CD4-positive, alpha-beta T cell (primary cell): ENCODE measurements at regions not wholly inside any gene's neighbourhood (a gene's known extent, or its start where the extent isn't known, plus 50 kb on each side); places are given as distances from the start of the nearest gene placed in this dataset.

Experiments
- ATAC-seq: fragments of 200-7000 bp; cut with Tn5 transposase; one replicate; pipeline ENCODE4 v1.10.0; 2022; ENCODE audit warnings: mild to moderate bottlenecking; ENCODE audit not compliant: poor library complexity
- CTCF ChIA-PET: fragments of 350-600 bp; sonication (Branson Sonifier 250); formaldehyde crosslinking; loops from one replicate; lab custom pipeline; 2021; ENCODE audit warnings: antibody characterized with exemption, inconsistent platforms; lab: Charles Lee
- POLR2A ChIA-PET: fragments of 350-600 bp; sonication (Branson Sonifier 250); formaldehyde crosslinking; loops from one replicate; lab custom pipeline; 2021; ENCODE audit warnings: antibody characterized with exemption, inconsistent platforms; lab: Charles Lee
- DNase-seq, 14 experiments: peaks; one replicate each; pipeline ENCODE4 v3.0.0-alpha.2; 2013 to 2020; ENCODE audit warnings: mixed read lengths in 2 of 14
- H3K27ac ChIP-seq, 2 donors: one replicate each; pipeline versions ENCODE4 v1.5.1 to v1.7.0; 2013; ENCODE audit warnings: low read length in 2 of 2, low read depth in 1 of 2, mild to moderate bottlenecking in 1 of 2
- H3K27me3 ChIP-seq, 2 experiments: 1 replicate in 1 of 2; 2 replicates in 1 of 2; pipeline versions ENCODE4 v1.6.1 to v1.7.0; 2013; ENCODE audit warnings: low read length in 2 of 2, control low read depth in 1 of 2, mild to moderate bottlenecking in 1 of 2, moderate library complexity in 1 of 2; ENCODE audit not compliant: insufficient read depth in 2 of 2, control insufficient read depth in 1 of 2
- H3K36me3 ChIP-seq: one replicate; pipeline ENCODE4 v1.6.1; 2013; ENCODE audit warnings: low read length, control low read depth; ENCODE audit not compliant: insufficient read depth
- H3K4me1 ChIP-seq: one replicate; pipeline ENCODE4 v1.6.1; 2013; ENCODE audit warnings: low read length, control low read depth; ENCODE audit not compliant: insufficient read depth
- H3K4me3 ChIP-seq: one replicate; pipeline ENCODE4 v1.5.1; 2013; ENCODE audit warnings: mild to moderate bottlenecking, low read length, moderate library complexity
- H3K9me3 ChIP-seq, 2 experiments: 1 replicate in 1 of 2; 2 replicates in 1 of 2; pipeline versions ENCODE4 v1.6.1 to v1.7.0; 2013; ENCODE audit warnings: low read length in 2 of 2, mild to moderate bottlenecking in 2 of 2, control low read depth in 1 of 2, moderate library complexity in 1 of 2; ENCODE audit not compliant: control insufficient read depth in 1 of 2, insufficient read depth in 1 of 2
- H3K27ac Mint-ChIP-seq: one replicate; pipeline ENCODE4 v1.8.0; 2020; ENCODE audit warnings: mixed read lengths
- H3K27me3 Mint-ChIP-seq: one replicate; pipeline ENCODE4 v1.8.0; 2021; ENCODE audit warnings: mixed read lengths
- H3K36me3 Mint-ChIP-seq: one replicate; pipeline ENCODE4 v1.8.0; 2021; ENCODE audit warnings: low read depth, mixed read lengths
- H3K4me1 Mint-ChIP-seq: one replicate; pipeline ENCODE4 v1.8.0; 2021; ENCODE audit warnings: low read depth, mixed read lengths
- H3K4me3 Mint-ChIP-seq: one replicate; pipeline ENCODE4 v1.8.0; 2020; ENCODE audit warnings: mild to moderate bottlenecking, mixed read lengths
- H3K9me3 Mint-ChIP-seq: one replicate; pipeline ENCODE4 v1.8.0; 2020; ENCODE audit warnings: mixed read lengths
- CTCF ChIP-seq: fragments of 200-600 bp; IDR thresholded peaks from one replicate; pipeline ENCODE4 v1.8.0; 2022; ENCODE audit warnings: antibody characterized with exemption, mild to moderate bottlenecking
- intact Hi-C, 2 experiments: fragments of 100-400 bp; cut with DNase I in 1 of 2; cut with micrococcal nuclease in 1 of 2; formaldehyde crosslinking; loops; one replicate each; pipeline versions ENCODE4 v1.15.1 to v1.9.0; 2023 to 2025; cut with DNase I, micrococcal nuclease

- Mint-ChIP-seq H3K36me3 (no peaks in the 10 kb centered on the region), H3K9me3 (no peaks in the 10 kb centered on the region), H3K4me1 (no peaks in the 10 kb centered on the region), H3K27me3 (peaks cover 3% of the 10 kb centered on the region), H3K27ac (no peak overlapping the region), H3K4me3 (no peak overlapping the region)
- intact Hi-C loops = no loop called here
- ChIA-PET POLR2A (no interaction called here), CTCF (no interaction called here)
- DNase-seq (no peak), ATAC-seq (no peak)
- Histone ChIP-seq H3K36me3 (no peaks in the 10 kb centered on the region), H3K4me1 (no peaks in the 10 kb centered on the region), H3K9me3 (peaks cover 0 to 9% of the 10 kb centered on the region in 2 experiments), H3K27me3 (peaks cover 4% of the 10 kb centered on the region in 2 experiments), H3K4me3 (no peak overlapping the region), H3K27ac (no peak overlapping the region)
- no peak for TF ChIP-seq CTCF
Measured at GRCh38 chr7:98753176-98753575, 116.6 kb downstream of the TMEM130 start.

- CTCF ChIA-PET = no interaction called here
- no peak for TF ChIP-seq CTCF
- Histone ChIP-seq H3K27ac (no peak overlapping the region), H3K27me3 (peaks cover 4% of the 10 kb centered on the region in 2 experiments), H3K4me3 (no peak overlapping the region), H3K4me1 (no peaks in the 10 kb centered on the region), H3K9me3 (peaks cover 0 to 9% of the 10 kb centered on the region in 2 experiments), H3K36me3 (no peaks in the 10 kb centered on the region)
- Mint-ChIP-seq H3K27me3 (peaks cover 11% of the 10 kb centered on the region), H3K4me3 (no peak overlapping the region), H3K36me3 (no peaks in the 10 kb centered on the region), H3K9me3 (no peaks in the 10 kb centered on the region), H3K27ac (no peak overlapping the region), H3K4me1 (no peaks in the 10 kb centered on the region)
- POLR2A ChIA-PET = no interaction called here
- no peak for DNase-seq
- intact Hi-C loops = no loop called here
- ATAC-seq = no peak
Measured at GRCh38 chr7:98753989-98754479, 115.8 kb downstream of the TMEM130 start.

DNA sequence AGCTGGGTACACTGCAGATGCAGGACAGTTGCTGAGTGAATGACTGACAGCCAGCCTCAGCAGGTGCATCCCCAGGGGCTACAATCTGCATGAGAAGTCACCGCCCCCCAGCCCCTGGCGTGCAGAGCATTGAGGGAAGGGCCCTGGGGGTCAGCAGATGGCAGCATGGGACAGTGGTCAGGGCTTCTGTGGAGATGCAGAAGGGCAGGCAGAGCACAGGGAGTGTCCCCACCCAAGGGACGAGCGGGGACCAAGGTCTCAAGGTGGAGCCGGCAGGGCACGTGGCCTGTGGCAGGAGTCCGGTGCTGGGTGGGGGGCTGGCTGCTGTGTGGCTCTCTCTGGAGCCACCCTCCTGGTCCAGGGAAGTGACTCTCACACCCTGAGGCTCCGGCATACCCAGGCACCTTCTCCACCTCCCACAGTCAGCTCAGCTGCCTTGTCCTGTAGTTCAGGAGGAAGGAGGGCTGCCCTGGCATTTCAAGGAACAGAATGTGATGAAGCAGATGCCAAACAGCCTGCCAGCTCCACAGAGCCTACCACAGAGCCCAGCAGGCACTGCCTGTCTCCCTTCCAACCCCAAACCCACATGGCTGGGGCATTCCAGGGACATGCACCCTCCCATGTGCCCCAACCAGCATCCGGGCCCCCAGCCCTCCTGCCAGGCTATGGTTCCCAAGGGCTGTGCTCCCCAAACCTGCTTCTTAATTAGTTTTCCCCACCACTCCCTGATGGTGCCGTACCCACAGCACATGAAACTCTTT is 114.5 kb downstream of the TMEM130 start:
- no peaks in the 10 kb centered on the region for H3K9me3 Mint-ChIP-seq
- Histone ChIP-seq H3K27me3 (peaks cover 4% of the 10 kb centered on the region in 2 experiments), H3K4me3 (no peak overlapping the region), H3K27ac (no peak overlapping the region), H3K4me1 (no peaks in the 10 kb centered on the region), H3K9me3 (peaks cover 0 to 9% of the 10 kb centered on the region in 2 experiments), H3K36me3 (no peaks in the 10 kb centered on the region)
- no peak overlapping the region for H3K27ac Mint-ChIP-seq
- CTCF ChIA-PET = no interaction called here
- DNase-seq (no peak), ATAC-seq (no peak)
- H3K27me3 Mint-ChIP-seq = peaks cover 22% of the 10 kb centered on the region
- intact Hi-C loops = no loop called here
- no peaks in the 10 kb centered on the region for H3K36me3 Mint-ChIP-seq
- POLR2A ChIA-PET = no interaction called here
- no peak for TF ChIP-seq CTCF
- H3K4me3 Mint-ChIP-seq = no peak overlapping the region
- no peaks in the 10 kb centered on the region for H3K4me1 Mint-ChIP-seq
